ENCODE measurements at regions not wholly inside any gene's neighbourhood (a gene's known extent, or its start where the extent isn't known, plus 50 kb on each side); places are given as distances from the start of the nearest gene placed in this dataset.

DNA sequence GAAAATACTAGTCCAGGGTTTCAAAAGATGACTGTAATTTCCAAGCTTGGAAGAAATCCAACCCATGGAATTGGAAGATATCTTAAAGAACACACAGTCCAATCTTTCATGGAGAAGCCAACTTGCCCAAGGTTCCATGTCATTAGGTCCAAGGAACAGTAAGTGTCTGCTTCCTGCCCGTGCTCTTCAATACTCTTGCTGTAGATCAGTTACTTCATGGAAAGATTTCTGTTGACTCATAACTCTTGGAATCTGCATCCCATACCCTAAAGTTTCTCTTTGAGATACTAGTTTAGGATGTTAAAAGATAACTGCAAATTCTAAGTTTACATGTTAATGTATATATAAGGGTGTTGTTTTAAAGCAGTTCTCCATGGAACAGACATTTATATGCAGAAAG, 127.9 kb upstream of the SLC13A1 start:
- Histone ChIP-seq H2BK20ac (ENCODE audit: low read depth, low read length) (no peak overlapping the region), H3K4ac (ENCODE audit: low read depth, low read length) (no peak overlapping the region), H2BK120ac (ENCODE audit: low read depth, low read length) (no peak overlapping the region), H4K91ac (ENCODE audit: insufficient read depth, low read depth, low read length) (no peak overlapping the region), H2AFZ (replicated peaks; ENCODE audit: low read length, poor library complexity) (no peak overlapping the region), H3K4me3 (ENCODE audit: insufficient read depth, low read depth, low read length) (no peak overlapping the region), H3K9me1 (ENCODE audit: insufficient read depth, low read length) (no peaks in the 10 kb centered on the region), H3K27ac (ENCODE audit: insufficient read depth, low read length) (no peak overlapping the region), H3K56ac (ENCODE audit: extremely low read depth, insufficient read depth, low read length) (no peak overlapping the region), H3K27me3 (ENCODE audit: control insufficient read depth, insufficient read depth, low read length) (no peaks in the 10 kb centered on the region), H2AK9ac (replicated peaks; ENCODE audit: low read depth, low read length, poor library complexity) (no peak overlapping the region), H4K20me1 (ENCODE audit: insufficient read depth, low read length) (no peaks in the 10 kb centered on the region), H3K79me1 (ENCODE audit: low read depth in 1 of 2, low read length in 2 of 2) (no peaks in the 10 kb centered on the region), H3K14ac (replicated peaks; ENCODE audit: low read depth, low read length) (no peak overlapping the region), H2BK5ac (ENCODE audit: low read depth, low read length, poor library complexity, severe bottlenecking) (no peak overlapping the region), H2AK5ac (ENCODE audit: low read depth, low read length) (no peak overlapping the region), H3K9ac (ENCODE audit: low read depth, low read length) (no peak overlapping the region), H3K18ac (ENCODE audit: low read depth, low read length) (no peak overlapping the region), H3K9me3 (ENCODE audit: control insufficient read depth, insufficient read depth, low read length) (peaks cover 10% of the 10 kb centered on the region), H4K8ac (ENCODE audit: low read depth in 2 of 2, low read length in 2 of 2) (no peak overlapping the region), H4K5ac (ENCODE audit: low read depth, low read length) (no peak overlapping the region), H3K4me1 (ENCODE audit: control insufficient read depth, insufficient read depth, low read length) (no peaks in the 10 kb centered on the region), H2BK15ac (ENCODE audit: low read depth, low read length) (no peak overlapping the region), H3K36me3 (ENCODE audit: control insufficient read depth, insufficient read depth, low read length) (no peaks in the 10 kb centered on the region), H3K4me2 (ENCODE audit: low read depth, low read length) (no peak overlapping the region), H3K23ac (ENCODE audit: low read depth, low read length) (no peak overlapping the region)
- no peak for ATAC-seq (ENCODE audit: low read depth)
- in situ Hi-C loops (cut with MboI; ENCODE audit: low sequenced_read_pairs) (no loop called here), dilution Hi-C loops (cut with HindIII; ENCODE audit: low sequenced_read_pairs, unreplicated experiment) (no loop called here), intact Hi-C loops (cut with micrococcal nuclease) (no loop called here)
- no TSS peak for BruUV-seq (replicated peaks)
- no peak for DNase-seq
- CTCF ChIA-PET, result no interaction called here
- TF ChIP-seq CHD1 (IDR thresholded peaks at IDR 0.05; ENCODE audit: low read depth, low read length) (no peak), MAFK (IDR thresholded peaks at IDR 0.05; ENCODE audit: low read depth, low read length) (no peak), FOS (IDR thresholded peaks at IDR 0.05; ENCODE audit: low read depth, low read length) (no peak), NFE2L2 (IDR thresholded peaks at IDR 0.05; ENCODE audit: low read depth, low read length) (no peak), MAZ (IDR thresholded peaks at IDR 0.05; ENCODE audit: borderline replicate concordance, low read depth, low read length) (no peak), RAD21 (IDR thresholded peaks at IDR 0.05; ENCODE audit: low read length) (no peak), BHLHE40 (IDR thresholded peaks at IDR 0.05; ENCODE audit: low read depth, low read length) (no peak), CEBPB (IDR thresholded peaks at IDR 0.05; ENCODE audit: low read depth, low read length) (no peak), ELK1 (IDR thresholded peaks at IDR 0.05; ENCODE audit: borderline replicate concordance, low read depth, low read length) (no peak), POLR2A (IDR thresholded peaks at IDR 0.05; ENCODE audit: low read depth, low read length) (no peak), RCOR1 (IDR thresholded peaks at IDR 0.05; ENCODE audit: insufficient replicate concordance, low read length) (no peak), USF2 (IDR thresholded peaks at IDR 0.05; ENCODE audit: low read depth, low read length) (no peak), RFX5 (IDR thresholded peaks at IDR 0.05; ENCODE audit: low read depth, low read length) (no peak), MXI1 (IDR thresholded peaks at IDR 0.05; ENCODE audit: borderline replicate concordance, low read depth, low read length) (no peak), SMC3 (IDR thresholded peaks at IDR 0.05; ENCODE audit: low read depth, low read length) (no peak)
- TF ChIP-seq, protein P1, sequence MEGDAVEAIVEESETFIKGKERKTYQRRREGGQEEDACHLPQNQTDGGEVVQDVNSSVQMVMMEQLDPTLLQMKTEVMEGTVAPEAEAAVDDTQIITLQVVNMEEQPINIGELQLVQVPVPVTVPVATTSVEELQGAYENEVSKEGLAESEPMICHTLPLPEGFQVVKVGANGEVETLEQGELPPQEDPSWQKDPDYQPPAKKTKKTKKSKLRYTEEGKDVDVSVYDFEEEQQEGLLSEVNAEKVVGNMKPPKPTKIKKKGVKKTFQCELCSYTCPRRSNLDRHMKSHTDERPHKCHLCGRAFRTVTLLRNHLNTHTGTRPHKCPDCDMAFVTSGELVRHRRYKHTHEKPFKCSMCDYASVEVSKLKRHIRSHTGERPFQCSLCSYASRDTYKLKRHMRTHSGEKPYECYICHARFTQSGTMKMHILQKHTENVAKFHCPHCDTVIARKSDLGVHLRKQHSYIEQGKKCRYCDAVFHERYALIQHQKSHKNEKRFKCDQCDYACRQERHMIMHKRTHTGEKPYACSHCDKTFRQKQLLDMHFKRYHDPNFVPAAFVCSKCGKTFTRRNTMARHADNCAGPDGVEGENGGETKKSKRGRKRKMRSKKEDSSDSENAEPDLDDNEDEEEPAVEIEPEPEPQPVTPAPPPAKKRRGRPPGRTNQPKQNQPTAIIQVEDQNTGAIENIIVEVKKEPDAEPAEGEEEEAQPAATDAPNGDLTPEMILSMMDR (conservative IDR thresholded peaks at IDR 0.05; ENCODE audit: low read depth, low read length), result no peak
- WGBS, 2 experiments (ENCODE audit: extremely low coverage in 2 of 2, insufficient read length in 1 of 2), result no CpG with 5 or more reads among the region's 1 CpG
- POLR2A ChIA-PET (ENCODE audit: unreplicated experiment), result no interaction called here
